ENCODE measurements at regions not wholly inside any gene's neighbourhood (a gene's known extent, or its start where the extent isn't known, plus 50 kb on each side); places are given as distances from the start of the nearest gene placed in this dataset.
A peak's percentile ranks its signal among the peaks of the same experiment; 100 is the strongest.

- no peak overlapping the region for H3K4me3 ChIP-seq (replicated peaks; ENCODE audit: low read depth, low read length)
- TF ChIP-seq CTCF (IDR thresholded peaks at IDR 0.05; ENCODE audit: low read length, missing control alignments): no peak
- peak; percentile 2 for DNase-seq (ENCODE audit: low read depth)
Observed at GRCh38 chr12:97131220-97131981, 224.3 kb downstream of the NEDD1 start.

GRCh38 chr12:97132270-97132669 lies 225.2 kb downstream of the NEDD1 start:
- DNase-seq (ENCODE audit: low read depth): no peak
- no peak overlapping the region for H3K4me3 ChIP-seq (replicated peaks; ENCODE audit: low read depth, low read length)
- no peak for TF ChIP-seq CTCF (IDR thresholded peaks at IDR 0.05; ENCODE audit: low read length, missing control alignments)

GRCh38 chr12:97134495-97134894 lies 227.4 kb downstream of the NEDD1 start:
- TF ChIP-seq CTCF (IDR thresholded peaks at IDR 0.05; ENCODE audit: low read length, missing control alignments): no peak
- no peak for DNase-seq (ENCODE audit: low read depth)
- H3K4me3 ChIP-seq (replicated peaks; ENCODE audit: low read depth, low read length): no peak overlapping the region

- DNase-seq (ENCODE audit: low read depth): no peak
- H3K4me3 ChIP-seq (replicated peaks; ENCODE audit: low read depth, low read length): no peak overlapping the region
- no peak for TF ChIP-seq CTCF (IDR thresholded peaks at IDR 0.05; ENCODE audit: low read length, missing control alignments)
Observed at GRCh38 chr12:97140355-97140754, 233.3 kb downstream of the NEDD1 start.

GRCh38 chr12:97142737-97143410 lies 235.8 kb downstream of the NEDD1 start:
- no peak for DNase-seq (ENCODE audit: low read depth)
- no peak overlapping the region for H3K4me3 ChIP-seq (replicated peaks; ENCODE audit: low read depth, low read length)
- no peak for TF ChIP-seq CTCF (IDR thresholded peaks at IDR 0.05; ENCODE audit: low read length, missing control alignments)

GRCh38 chr12:97148941-97149559 lies 242.0 kb downstream of the NEDD1 start:
- peak; percentile 47 for DNase-seq (ENCODE audit: low read depth)
- H3K4me3 ChIP-seq (replicated peaks; ENCODE audit: low read depth, low read length): no peak overlapping the region
- peak; percentile 75 for TF ChIP-seq CTCF (IDR thresholded peaks at IDR 0.05; ENCODE audit: low read length, missing control alignments)

All from fibroblast of pulmonary artery (primary cell).